Ishikawa (cell line): ENCODE measurements at regions not wholly inside any gene's neighbourhood (a gene's known extent, or its start where the extent isn't known, plus 50 kb on each side); places are given as distances from the start of the nearest gene placed in this dataset.

Experiments used
- CEBPB ChIP-seq: IDR thresholded peaks from 2 replicates; pipeline ENCODE4 v1.6.1; 2012
- CREB1 ChIP-seq: IDR thresholded peaks from 2 replicates; pipeline ENCODE4 v1.6.1; 2012; ENCODE audit warnings: low read depth
- EGR1 ChIP-seq: IDR thresholded peaks from 2 replicates; pipeline ENCODE4 v1.6.1; 2012
- EP300 ChIP-seq: IDR thresholded peaks from 2 replicates; pipeline ENCODE4 v1.6.1; 2012; ENCODE audit warnings: borderline replicate concordance
- FOXM1 ChIP-seq: IDR thresholded peaks from 2 replicates; pipeline ENCODE4 v1.6.1; 2012; ENCODE audit warnings: low read depth, borderline replicate concordance
- NFIC ChIP-seq: IDR thresholded peaks from 2 replicates; pipeline ENCODE4 v1.6.1; 2012
- RAD21 ChIP-seq: IDR thresholded peaks from 2 replicates; pipeline ENCODE4 v1.6.1; 2012; ENCODE audit warnings: low read depth
- TAF1 ChIP-seq: IDR thresholded peaks from 2 replicates; pipeline ENCODE4 v1.6.1; 2012; ENCODE audit warnings: low read depth, mild to moderate bottlenecking
- TCF12 ChIP-seq: IDR thresholded peaks from 2 replicates; pipeline ENCODE4 v1.6.1; 2012; ENCODE audit warnings: low read depth
- TEAD4 ChIP-seq: IDR thresholded peaks from 2 replicates; pipeline ENCODE4 v1.6.1; 2012
- YY1 ChIP-seq: IDR thresholded peaks from 2 replicates; pipeline ENCODE4 v1.6.1; 2012; ENCODE audit warnings: low read depth
- ZBTB7A ChIP-seq: IDR thresholded peaks from 2 replicates; pipeline ENCODE4 v1.6.1; 2012; ENCODE audit warnings: low read depth
- TF ChIP-seq, protein P1 (sequence below): IDR thresholded peaks from 2 replicates; pipeline ENCODE4 v1.6.1; 2012; ENCODE audit warnings: low read depth, mild to moderate bottlenecking
- TF ChIP-seq, protein P2 (sequence below): IDR thresholded peaks from 2 replicates; pipeline ENCODE4 v1.6.1; 2012
- TF ChIP-seq, protein P3 (sequence below): IDR thresholded peaks from 2 replicates; pipeline ENCODE4 v1.6.1; 2012

DNA sequence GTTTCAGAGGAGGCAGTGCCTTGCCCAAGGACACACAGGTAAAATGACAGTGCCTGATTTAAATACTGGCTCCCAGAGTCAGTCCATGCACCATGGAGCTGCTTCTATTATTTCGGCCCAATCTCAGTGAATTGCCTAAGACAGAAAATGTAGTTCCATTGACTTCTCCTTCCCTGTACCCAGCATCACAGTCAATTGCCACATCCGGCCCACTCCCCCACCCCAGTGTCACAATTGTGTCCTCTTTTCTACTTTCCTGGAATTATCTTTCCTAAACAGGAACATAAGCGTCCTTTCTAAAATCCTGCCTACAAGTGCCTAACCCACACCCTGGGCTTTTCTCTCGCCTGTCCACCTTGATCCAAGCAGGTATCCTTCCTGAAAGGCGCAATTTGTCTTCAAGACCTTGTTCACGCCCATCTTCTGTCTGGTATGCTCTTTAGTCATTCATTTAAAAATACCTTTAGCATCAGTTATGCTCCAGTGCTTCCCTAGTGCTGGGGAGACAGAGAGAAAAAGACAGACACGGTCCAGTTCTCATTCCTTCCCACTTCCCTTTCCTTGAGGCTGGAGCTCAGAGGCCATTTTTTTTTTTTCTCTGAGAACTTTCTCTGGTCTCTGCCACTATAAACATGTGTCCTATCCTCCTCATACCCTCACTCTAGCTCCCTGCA lies 411.4 kb downstream of the LIG4 start:
- TF ChIP-seq CREB1 (no peak), NFIC (no peak), TEAD4 (no peak), RAD21 (no peak), ZBTB7A (no peak), YY1 (no peak), TCF12 (no peak), CEBPB (no peak), EGR1 (no peak), FOXM1 (no peak), EP300 (no peak), TAF1 (no peak)
- TF ChIP-seq, protein P1, sequence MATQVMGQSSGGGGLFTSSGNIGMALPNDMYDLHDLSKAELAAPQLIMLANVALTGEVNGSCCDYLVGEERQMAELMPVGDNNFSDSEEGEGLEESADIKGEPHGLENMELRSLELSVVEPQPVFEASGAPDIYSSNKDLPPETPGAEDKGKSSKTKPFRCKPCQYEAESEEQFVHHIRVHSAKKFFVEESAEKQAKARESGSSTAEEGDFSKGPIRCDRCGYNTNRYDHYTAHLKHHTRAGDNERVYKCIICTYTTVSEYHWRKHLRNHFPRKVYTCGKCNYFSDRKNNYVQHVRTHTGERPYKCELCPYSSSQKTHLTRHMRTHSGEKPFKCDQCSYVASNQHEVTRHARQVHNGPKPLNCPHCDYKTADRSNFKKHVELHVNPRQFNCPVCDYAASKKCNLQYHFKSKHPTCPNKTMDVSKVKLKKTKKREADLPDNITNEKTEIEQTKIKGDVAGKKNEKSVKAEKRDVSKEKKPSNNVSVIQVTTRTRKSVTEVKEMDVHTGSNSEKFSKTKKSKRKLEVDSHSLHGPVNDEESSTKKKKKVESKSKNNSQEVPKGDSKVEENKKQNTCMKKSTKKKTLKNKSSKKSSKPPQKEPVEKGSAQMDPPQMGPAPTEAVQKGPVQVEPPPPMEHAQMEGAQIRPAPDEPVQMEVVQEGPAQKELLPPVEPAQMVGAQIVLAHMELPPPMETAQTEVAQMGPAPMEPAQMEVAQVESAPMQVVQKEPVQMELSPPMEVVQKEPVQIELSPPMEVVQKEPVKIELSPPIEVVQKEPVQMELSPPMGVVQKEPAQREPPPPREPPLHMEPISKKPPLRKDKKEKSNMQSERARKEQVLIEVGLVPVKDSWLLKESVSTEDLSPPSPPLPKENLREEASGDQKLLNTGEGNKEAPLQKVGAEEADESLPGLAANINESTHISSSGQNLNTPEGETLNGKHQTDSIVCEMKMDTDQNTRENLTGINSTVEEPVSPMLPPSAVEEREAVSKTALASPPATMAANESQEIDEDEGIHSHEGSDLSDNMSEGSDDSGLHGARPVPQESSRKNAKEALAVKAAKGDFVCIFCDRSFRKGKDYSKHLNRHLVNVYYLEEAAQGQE, result no peak
- TF ChIP-seq, protein P2, sequence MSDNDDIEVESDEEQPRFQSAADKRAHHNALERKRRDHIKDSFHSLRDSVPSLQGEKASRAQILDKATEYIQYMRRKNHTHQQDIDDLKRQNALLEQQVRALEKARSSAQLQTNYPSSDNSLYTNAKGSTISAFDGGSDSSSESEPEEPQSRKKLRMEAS, result no peak
- TF ChIP-seq, protein P3, sequence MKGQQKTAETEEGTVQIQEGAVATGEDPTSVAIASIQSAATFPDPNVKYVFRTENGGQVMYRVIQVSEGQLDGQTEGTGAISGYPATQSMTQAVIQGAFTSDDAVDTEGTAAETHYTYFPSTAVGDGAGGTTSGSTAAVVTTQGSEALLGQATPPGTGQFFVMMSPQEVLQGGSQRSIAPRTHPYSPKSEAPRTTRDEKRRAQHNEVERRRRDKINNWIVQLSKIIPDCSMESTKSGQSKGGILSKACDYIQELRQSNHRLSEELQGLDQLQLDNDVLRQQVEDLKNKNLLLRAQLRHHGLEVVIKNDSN, result no peak

DNA sequence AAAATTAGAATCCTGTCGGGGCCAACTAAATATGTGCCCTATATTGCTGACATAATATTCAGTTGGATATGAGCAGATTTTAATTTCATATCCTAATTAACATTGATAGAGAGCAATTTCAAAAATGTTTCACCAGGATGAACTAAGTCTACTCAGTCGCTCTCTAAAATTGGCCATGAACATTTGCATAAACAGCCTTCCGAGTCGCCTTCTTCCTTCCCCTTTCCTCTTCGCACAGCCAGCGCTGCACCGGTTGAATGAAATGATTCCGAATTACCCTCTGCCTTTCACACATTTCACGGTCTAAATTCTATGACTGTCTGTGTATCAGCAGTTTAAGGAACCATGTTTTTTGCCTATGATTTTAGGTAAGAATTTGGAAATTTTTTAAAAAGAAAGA lies 413.7 kb downstream of the LIG4 start:
- TF ChIP-seq, protein P3, result no peak
- TF ChIP-seq FOXM1, result no peak
- no peak for TF ChIP-seq EGR1
- TF ChIP-seq TCF12, result no peak
- no peak for TF ChIP-seq CEBPB
- TF ChIP-seq, protein P1, result no peak
- no peak for TF ChIP-seq ZBTB7A
- no peak for TF ChIP-seq NFIC

DNA sequence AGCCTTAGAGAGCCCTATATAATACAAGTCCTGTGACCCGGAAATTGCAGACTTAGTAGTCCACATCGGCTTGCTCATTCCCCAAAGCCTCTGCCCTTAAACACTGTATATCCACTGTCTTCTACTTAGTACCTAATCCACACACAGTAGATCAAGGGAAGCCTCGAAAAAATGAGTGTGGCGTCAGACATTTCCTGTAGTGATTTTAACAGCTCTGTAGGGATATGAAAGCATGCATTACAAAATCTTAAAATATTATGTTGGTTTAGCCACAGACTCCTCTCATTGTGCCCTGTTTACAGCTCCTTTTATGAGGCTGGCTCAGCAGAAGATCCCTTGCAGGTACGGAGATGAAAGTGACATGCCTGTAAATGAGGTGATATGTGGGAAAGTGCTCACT lies 416.3 kb downstream of the LIG4 start:
- TF ChIP-seq EP300, result no peak
- TF ChIP-seq, protein P3, result no peak
- no peak for TF ChIP-seq EGR1

DNA sequence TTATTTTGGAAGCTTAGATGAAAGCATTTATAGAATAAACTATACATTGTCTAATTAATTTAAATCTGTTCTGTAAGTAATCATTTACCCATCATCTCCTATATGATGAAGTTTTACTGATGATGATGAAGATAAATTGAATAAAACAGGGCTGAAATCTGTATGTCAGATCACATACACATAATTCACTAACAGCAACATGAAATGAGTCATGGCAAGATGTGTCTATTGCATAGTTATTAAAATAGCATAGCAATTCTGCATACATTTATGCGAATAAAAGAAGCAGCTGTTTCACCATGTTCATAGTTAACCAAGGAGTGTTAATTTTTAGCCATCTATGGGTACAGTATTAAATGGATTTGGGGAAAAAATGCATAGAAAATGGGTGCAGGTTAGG lies 424.9 kb downstream of the LIG4 start:
- TF ChIP-seq RAD21 (no peak), EGR1 (no peak), EP300 (no peak), ZBTB7A (no peak), YY1 (no peak), FOXM1 (no peak), TCF12 (no peak), NFIC (no peak), CEBPB (no peak), TEAD4 (no peak), CREB1 (no peak)

DNA sequence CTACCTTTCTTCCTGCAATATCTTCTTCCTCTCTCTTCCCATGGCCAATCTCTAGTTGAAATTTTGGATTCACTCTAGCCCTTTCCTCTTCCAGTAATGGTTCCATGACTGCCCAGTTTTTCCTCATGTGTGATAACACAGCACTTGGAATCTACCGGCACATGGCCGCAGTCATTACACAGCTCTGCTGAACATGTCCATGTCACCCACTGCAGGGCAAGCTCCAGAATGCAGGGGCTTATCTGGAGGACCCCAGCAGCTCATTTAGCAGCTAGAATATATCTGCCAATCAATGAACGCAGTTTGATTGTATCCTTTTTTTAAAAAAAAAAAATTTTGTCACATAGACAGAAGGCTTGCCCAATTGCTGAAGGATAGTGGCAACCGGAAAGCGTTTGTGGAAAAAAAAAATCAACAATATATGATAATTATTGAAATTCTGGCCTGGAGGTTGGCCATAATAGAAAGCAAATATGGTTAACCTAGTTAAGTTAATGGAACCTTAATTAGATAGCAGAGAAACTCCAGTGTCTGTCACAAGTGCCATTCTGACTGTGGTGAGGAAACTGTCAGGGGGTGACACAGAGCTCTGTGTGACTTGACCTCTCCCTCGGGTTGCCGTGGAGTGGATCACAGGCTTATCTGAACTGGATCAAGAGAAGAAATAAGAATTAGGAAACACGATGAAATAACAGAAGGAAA lies 426.7 kb downstream of the LIG4 start:
- TF ChIP-seq TCF12 (no peak), CREB1 (no peak), EP300 (no peak), YY1 (no peak), CEBPB (no peak), ZBTB7A (no peak), RAD21 (no peak), FOXM1 (no peak), NFIC (no peak), TEAD4 (no peak), TAF1 (no peak)
- TF ChIP-seq, protein P3, result no peak
- TF ChIP-seq, protein P1, result no peak
